H1 (cell line): ENCODE measurements at regions not wholly inside any gene's neighbourhood (a gene's known extent, or its start where the extent isn't known, plus 50 kb on each side); places are given as distances from the start of the nearest gene placed in this dataset.

Source experiments
- CTCF ChIA-PET: fragments of 300-600 bp; sonication (Branson Sonifier 250); formaldehyde crosslinking; loops from one replicate; lab custom pipeline; 2021; ENCODE audit not compliant: partially characterized antibody; lab: Charles Lee
- POLR2A ChIA-PET: fragments of 300-600 bp; sonication (Branson Sonifier 250); formaldehyde crosslinking; loops from one replicate; lab custom pipeline; 2021; ENCODE audit warnings: inconsistent platforms; ENCODE audit not compliant: partially characterized antibody; lab: Charles Lee
- DNase-seq, 2 experiments: peaks; one replicate each; pipeline versions ENCODE4 v3.0.0 to v3.0.0-alpha.2; 2010 to 2022; ENCODE audit warnings: low spot score in 2 of 2, low read depth in 1 of 2, mixed read lengths in 1 of 2
- FAIRE-seq: peaks from 2 replicates; lab custom pipeline; 2011; peaks lifted over from hg19 to GRCh38; lab: Jason Lieb, UNC
- H2AFZ ChIP-seq: 2 replicates; pipeline ENCODE4 v1.8.1; 2012; ENCODE audit warnings: low read length, inconsistent platforms
- H2AK5ac ChIP-seq: 2 replicates; pipeline ENCODE4 v1.6.1; 2013; ENCODE audit warnings: low read depth, low read length
- H2BK120ac ChIP-seq: replicated peaks from 2 replicates; pipeline ENCODE3; 2013; ENCODE audit warnings: low read depth, low read length, inconsistent platforms
- H2BK12ac ChIP-seq: 2 replicates; pipeline ENCODE4 v1.6.1; 2013; ENCODE audit warnings: low read depth, low read length
- H2BK15ac ChIP-seq: 2 replicates; pipeline ENCODE4 v1.6.1; 2013; ENCODE audit warnings: low read length
- H2BK20ac ChIP-seq: 2 replicates; pipeline ENCODE4 v1.6.1; 2013; ENCODE audit warnings: low read length
- H2BK5ac ChIP-seq: 2 replicates; pipeline ENCODE4 v1.6.1; 2013; ENCODE audit warnings: low read depth, low read length
- H3K14ac ChIP-seq: 2 replicates; pipeline ENCODE4 v1.6.1; 2013; ENCODE audit warnings: inconsistent platforms; ENCODE audit not compliant: insufficient read length
- H3K18ac ChIP-seq: 2 replicates; pipeline ENCODE4 v1.6.1; 2013; ENCODE audit warnings: low read length; ENCODE audit errors: extremely low read depth
- H3K23ac ChIP-seq: 2 replicates; pipeline ENCODE4 v1.6.1; 2013; ENCODE audit warnings: inconsistent platforms; ENCODE audit not compliant: insufficient read length
- H3K23me2 ChIP-seq: 2 replicates; pipeline ENCODE4 v1.6.1; 2013; ENCODE audit warnings: low read depth, low read length
- H3K27ac ChIP-seq: 2 replicates; pipeline ENCODE4 v1.6.1; 2011; ENCODE audit warnings: low read depth, low read length, inconsistent platforms
- H3K27me3 ChIP-seq, 4 experiments: replicated peaks in 1 of 4; 1 replicate in 1 of 4; 2 replicates in 3 of 4; pipeline versions ENCODE4 v1.6.1 to v1.8.1; 2011 to 2013; ENCODE audit warnings: low read length in 3 of 4, mild to moderate bottlenecking in 3 of 4, inconsistent platforms in 2 of 4, mixed read lengths in 2 of 4, moderate library complexity in 1 of 4; ENCODE audit not compliant: control insufficient read depth in 3 of 4, insufficient read depth in 3 of 4; ENCODE audit errors: extremely low read depth in 1 of 4
- H3K36me3 ChIP-seq, 4 experiments: 2 replicates each; pipeline versions ENCODE4 v1.6.1 to v1.8.1; 2011 to 2013; ENCODE audit warnings: mild to moderate bottlenecking in 4 of 4, low read length in 3 of 4, moderate library complexity in 2 of 4, control low read depth in 1 of 4, inconsistent platforms in 1 of 4; ENCODE audit not compliant: insufficient read depth in 4 of 4, control insufficient read depth in 2 of 4
- H3K4ac ChIP-seq: replicated peaks from 2 replicates; pipeline ENCODE3; 2013; ENCODE audit warnings: low read length, low read depth, mixed read lengths, inconsistent platforms; ENCODE audit not compliant: insufficient read length
- H3K4me1 ChIP-seq, 4 experiments: replicated peaks in 1 of 4; 1 replicate in 1 of 4; 2 replicates in 3 of 4; pipeline versions ENCODE4 v1.6.1 to v1.8.1; 2011 to 2013; ENCODE audit warnings: low read length in 3 of 4, inconsistent platforms in 2 of 4, mixed read lengths in 1 of 4; ENCODE audit not compliant: insufficient read depth in 4 of 4, control insufficient read depth in 3 of 4
- H3K4me2 ChIP-seq, 2 experiments: 2 replicates each; pipeline versions ENCODE4 v1.6.1 to v1.8.1; 2011 to 2013; ENCODE audit warnings: low read depth in 2 of 2, low read length in 2 of 2, control low read depth in 1 of 2, inconsistent platforms in 1 of 2, mild to moderate bottlenecking in 1 of 2; ENCODE audit not compliant: insufficient read depth in 1 of 2
- H3K4me3 ChIP-seq, 4 experiments: fragments of 200-600, 300-600 bp in 1 of 4; sonication (generic), shearing (Covaris generic), sonication (Bioruptor Twin) in 1 of 4; 2 replicates each; pipeline versions ENCODE4 v1.5.1 to v1.8.1; 2011 to 2016; ENCODE audit warnings: low read length in 4 of 4, low read depth in 3 of 4, control low read depth in 2 of 4, inconsistent platforms in 2 of 4, mild to moderate bottlenecking in 2 of 4, mixed read lengths in 1 of 4, moderate library complexity in 1 of 4; ENCODE audit not compliant: insufficient read depth in 2 of 4; ENCODE audit errors: extremely low read depth in 1 of 4
- H3K56ac ChIP-seq: replicated peaks from 2 replicates; pipeline ENCODE3; 2013; ENCODE audit warnings: low read depth, mild to moderate bottlenecking, mixed read lengths, low read length, inconsistent platforms; ENCODE audit not compliant: insufficient read length
- H3K79me1 ChIP-seq: 2 replicates; pipeline ENCODE4 v1.6.1; 2013; ENCODE audit warnings: low read depth, low read length, control low read depth
- H3K79me2 ChIP-seq, 2 experiments: 2 replicates each; pipeline versions ENCODE4 v1.6.1 to v1.8.1; 2012 to 2013; ENCODE audit warnings: low read length in 2 of 2, mild to moderate bottlenecking in 2 of 2, inconsistent platforms in 1 of 2; ENCODE audit not compliant: insufficient read depth in 2 of 2, control insufficient read depth in 1 of 2
- H3K9ac ChIP-seq, 4 experiments: replicated peaks in 1 of 4; 1 replicate in 1 of 4; 2 replicates in 3 of 4; pipeline versions ENCODE4 v1.6.1 to v1.8.1; 2011 to 2013; ENCODE audit warnings: low read depth in 3 of 4, low read length in 3 of 4, control low read depth in 2 of 4, mild to moderate bottlenecking in 2 of 4, moderate library complexity in 2 of 4, inconsistent platforms in 1 of 4; ENCODE audit errors: extremely low read depth in 1 of 4
- H3K9me3 ChIP-seq, 2 experiments: 2 replicates each; pipeline versions ENCODE4 v1.6.1 to v1.8.1; 2012 to 2013; ENCODE audit warnings: mild to moderate bottlenecking in 2 of 2, moderate library complexity in 2 of 2, control low read depth in 1 of 2, inconsistent platforms in 1 of 2, low read depth in 1 of 2, low read length in 1 of 2, mixed read lengths in 1 of 2; ENCODE audit not compliant: insufficient read depth in 2 of 2
- H4K20me1 ChIP-seq, 2 experiments: replicated peaks in 1 of 2; 2 replicates each; pipeline versions ENCODE3 to v1.8.1; 2011 to 2013; ENCODE audit warnings: inconsistent platforms in 2 of 2, low read length in 2 of 2, mild to moderate bottlenecking in 1 of 2; ENCODE audit not compliant: insufficient read depth in 2 of 2, control insufficient read depth in 1 of 2
- H4K5ac ChIP-seq: 2 replicates; pipeline ENCODE4 v1.6.1; 2013; ENCODE audit warnings: low read length, low read depth, mixed read lengths, inconsistent platforms; ENCODE audit not compliant: insufficient read length
- H4K8ac ChIP-seq: 2 replicates; pipeline ENCODE4 v1.8.0; 2013; ENCODE audit warnings: mild to moderate bottlenecking, moderate library complexity, low read length, inconsistent platforms; ENCODE audit not compliant: insufficient read depth; ENCODE audit errors: extremely low read depth
- H4K91ac ChIP-seq: replicated peaks from 2 replicates; pipeline ENCODE3; 2013; ENCODE audit warnings: low read length, mixed read lengths, inconsistent platforms; ENCODE audit not compliant: insufficient read length
- CEBPB ChIP-seq: IDR thresholded peaks from 2 replicates; pipeline ENCODE4 v1.6.1; 2012; ENCODE audit warnings: low read depth, low read length
- CREB1 ChIP-seq: IDR thresholded peaks from 2 replicates; pipeline ENCODE4 v1.6.1; 2012; ENCODE audit warnings: inconsistent platforms
- GABPA ChIP-seq: IDR thresholded peaks from 2 replicates; pipeline ENCODE4 v1.6.1; 2011; ENCODE audit warnings: mild to moderate bottlenecking, low read length, moderate library complexity, borderline replicate concordance; ENCODE audit not compliant: insufficient read depth
- GTF2F1 ChIP-seq: IDR thresholded peaks from 2 replicates; pipeline ENCODE4 v1.6.1; 2012; ENCODE audit warnings: low read depth, low read length, improper control_type of control experiment, borderline replicate concordance
- HDAC6 ChIP-seq: IDR thresholded peaks from one replicate; pipeline ENCODE4 v1.7.1; 2012; ENCODE audit warnings: low read depth, mild to moderate bottlenecking, inconsistent platforms, low read length, moderate library complexity
- KDM5A ChIP-seq: fragments of 200-600 bp; IDR thresholded peaks from 2 replicates; pipeline ENCODE4 v1.7.1; 2012; ENCODE audit warnings: mild to moderate bottlenecking, low read length, inconsistent platforms, mixed read lengths
- POLR2AphosphoS5 ChIP-seq: IDR thresholded peaks from 2 replicates; pipeline ENCODE4 v1.6.1; 2011; ENCODE audit warnings: low read depth, low read length
- RAD21 ChIP-seq, 2 experiments: IDR thresholded peaks in 1 of 2; conservative IDR thresholded peaks in 1 of 2; 2 replicates each; pipeline ENCODE4 v1.6.1; 2011; ENCODE audit warnings: low read depth in 2 of 2, low read length in 2 of 2, improper control_type of control experiment in 1 of 2, inconsistent platforms in 1 of 2, mild to moderate bottlenecking in 1 of 2, moderate library complexity in 1 of 2
- TBP ChIP-seq: IDR thresholded peaks from 2 replicates; pipeline ENCODE4 v1.6.1; 2011; ENCODE audit warnings: low read depth, low read length, improper control_type of control experiment
- TF ChIP-seq, protein P1 (sequence below): IDR thresholded peaks from 2 replicates; pipeline ENCODE4 v1.6.1; 2012; ENCODE audit warnings: inconsistent platforms

DNA sequence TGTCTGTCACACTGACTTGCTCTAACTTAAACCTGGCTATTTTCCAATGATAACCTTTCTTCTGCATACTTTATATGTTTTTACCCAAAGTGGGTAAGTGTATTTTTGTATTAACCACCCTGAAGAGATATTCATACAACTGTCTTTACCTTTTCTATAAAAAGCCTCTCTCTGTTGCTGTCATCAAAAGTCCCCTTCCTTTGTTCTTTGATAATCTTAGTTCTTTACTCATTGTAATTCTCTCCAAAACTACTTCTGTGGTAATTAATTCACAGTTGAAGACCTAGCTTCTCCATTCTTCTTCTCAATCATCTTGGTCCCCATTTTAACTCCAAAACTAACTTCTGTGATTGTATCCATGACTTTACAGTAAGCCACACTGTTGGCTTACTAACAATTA lies 479.7 kb upstream of the MGAT4C start:
- H3K23me2 ChIP-seq, result 0 out of 2 replicates have a peak, but pooled peaks cover 1% of the 10 kb centered on the region
- H2BK15ac ChIP-seq, result no peak overlapping the region
- H3K9me3 ChIP-seq, result 0 out of 4 replicates have a peak, but pooled peaks cover 0 to 2% of the 10 kb centered on the region in 2 experiments
- H3K14ac ChIP-seq, result no peak overlapping the region
- no peak overlapping the region for H4K91ac ChIP-seq
- no peak overlapping the region for H3K4ac ChIP-seq
- no peak overlapping the region for H2BK20ac ChIP-seq
- ChIA-PET CTCF (no interaction called here), POLR2A (no interaction called here)
- H4K8ac ChIP-seq, result no peak overlapping the region
- TF ChIP-seq CREB1 (no peak), CEBPB (no peak), GTF2F1 (no peak), HDAC6 (no peak), RAD21 (IDR thresholded peaks at IDR 0.05 in 1 of 2, conservative IDR thresholded peaks at IDR 0.05 in 1 of 2; ENCODE audit: low read depth in 2 of 2, low read length in 2 of 2) (no peak), POLR2AphosphoS5 (no peak), KDM5A (no peak), GABPA (no peak), TBP (no peak)
- TF ChIP-seq, protein P1, sequence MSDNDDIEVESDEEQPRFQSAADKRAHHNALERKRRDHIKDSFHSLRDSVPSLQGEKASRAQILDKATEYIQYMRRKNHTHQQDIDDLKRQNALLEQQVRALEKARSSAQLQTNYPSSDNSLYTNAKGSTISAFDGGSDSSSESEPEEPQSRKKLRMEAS, result no peak
- no peak for DNase-seq
- no peak overlapping the region for H3K4me3 ChIP-seq
- no peak overlapping the region for H2AFZ ChIP-seq
- H3K36me3 ChIP-seq, result no peaks in the 10 kb centered on the region
- H2BK5ac ChIP-seq, result no peak overlapping the region
- H2AK5ac ChIP-seq, result no peak overlapping the region
- H3K9ac ChIP-seq, result no peak overlapping the region
- H3K23ac ChIP-seq, result no peak overlapping the region
- H2BK12ac ChIP-seq, result no peak overlapping the region
- no peaks in the 10 kb centered on the region for H3K4me1 ChIP-seq
- no peak overlapping the region for H3K4me2 ChIP-seq
- H2BK120ac ChIP-seq, result no peak overlapping the region
- no peaks in the 10 kb centered on the region for H4K20me1 ChIP-seq
- FAIRE-seq, result no peak
- H3K79me1 ChIP-seq, result no peaks in the 10 kb centered on the region
- no peaks in the 10 kb centered on the region for H3K79me2 ChIP-seq
- H3K27ac ChIP-seq, result no peak overlapping the region
- H4K5ac ChIP-seq, result no peak overlapping the region
- H3K18ac ChIP-seq, result no peak overlapping the region
- H3K56ac ChIP-seq, result no peak overlapping the region
- H3K27me3 ChIP-seq, result no peaks in the 10 kb centered on the region
